Omental fat pad (tissue), 3 donors: ENCODE measurements at regions not wholly inside any gene's neighbourhood (a gene's known extent, or its start where the extent isn't known, plus 50 kb on each side); places are given as distances from the start of the nearest gene placed in this dataset.

ENCODE experiments used
- ATAC-seq: fragments of 150-250 bp; one replicate; pipeline ENCODE4 v1.9.1; 2016; ENCODE audit warnings: mild to moderate bottlenecking, moderate library complexity; ENCODE audit not compliant: low FRiP score
- DNase-seq: peaks from one replicate; pipeline ENCODE4 v3.0.0-alpha.2; 2019; ENCODE audit warnings: low spot score
- TF ChIP-seq, protein P1 (sequence below), 3 donors: fragments of 450-650 bp; IDR thresholded peaks; one replicate each; pipeline ENCODE4 v1.5.1; 2016 to 2017; ENCODE audit warnings: antibody characterized with exemption in 3 of 3, mild to moderate bottlenecking in 3 of 3, moderate library complexity in 2 of 3

DNA sequence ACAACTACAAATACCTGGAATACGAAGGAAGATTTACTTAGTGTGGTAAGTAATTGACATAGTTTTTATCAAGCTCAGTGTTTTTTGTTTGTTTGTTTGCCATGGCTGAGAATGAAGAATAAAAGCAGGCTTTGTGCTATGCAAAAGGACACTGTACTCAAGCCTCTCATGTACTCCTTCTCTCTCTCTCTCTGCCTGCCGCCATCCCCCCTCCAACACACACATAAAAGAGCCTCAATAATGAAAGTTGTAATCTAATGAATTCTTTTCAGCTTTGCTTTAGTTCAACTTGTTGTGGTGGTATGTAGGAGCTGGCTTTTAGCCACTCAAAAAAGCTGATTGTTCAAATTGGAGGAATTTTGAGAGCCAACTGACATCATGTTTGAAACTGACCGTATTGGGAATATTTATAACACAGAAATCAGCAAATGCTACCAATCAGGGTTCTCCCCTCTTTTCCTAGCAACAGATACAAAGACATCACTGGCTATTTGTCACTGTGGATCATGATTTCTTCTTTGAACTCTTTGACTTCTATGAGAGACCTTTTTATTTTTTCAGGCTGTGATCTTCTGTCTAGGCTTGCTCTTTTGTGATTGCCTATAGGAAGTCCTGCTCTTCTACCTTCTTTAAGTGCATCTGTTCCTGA is 1148.8 kb downstream of the RAPGEF2 start:
- DNase-seq (no peak), ATAC-seq (no peak)
- TF ChIP-seq, protein P1, sequence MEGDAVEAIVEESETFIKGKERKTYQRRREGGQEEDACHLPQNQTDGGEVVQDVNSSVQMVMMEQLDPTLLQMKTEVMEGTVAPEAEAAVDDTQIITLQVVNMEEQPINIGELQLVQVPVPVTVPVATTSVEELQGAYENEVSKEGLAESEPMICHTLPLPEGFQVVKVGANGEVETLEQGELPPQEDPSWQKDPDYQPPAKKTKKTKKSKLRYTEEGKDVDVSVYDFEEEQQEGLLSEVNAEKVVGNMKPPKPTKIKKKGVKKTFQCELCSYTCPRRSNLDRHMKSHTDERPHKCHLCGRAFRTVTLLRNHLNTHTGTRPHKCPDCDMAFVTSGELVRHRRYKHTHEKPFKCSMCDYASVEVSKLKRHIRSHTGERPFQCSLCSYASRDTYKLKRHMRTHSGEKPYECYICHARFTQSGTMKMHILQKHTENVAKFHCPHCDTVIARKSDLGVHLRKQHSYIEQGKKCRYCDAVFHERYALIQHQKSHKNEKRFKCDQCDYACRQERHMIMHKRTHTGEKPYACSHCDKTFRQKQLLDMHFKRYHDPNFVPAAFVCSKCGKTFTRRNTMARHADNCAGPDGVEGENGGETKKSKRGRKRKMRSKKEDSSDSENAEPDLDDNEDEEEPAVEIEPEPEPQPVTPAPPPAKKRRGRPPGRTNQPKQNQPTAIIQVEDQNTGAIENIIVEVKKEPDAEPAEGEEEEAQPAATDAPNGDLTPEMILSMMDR (IDR thresholded peaks at IDR 0.05) = no peak

DNA sequence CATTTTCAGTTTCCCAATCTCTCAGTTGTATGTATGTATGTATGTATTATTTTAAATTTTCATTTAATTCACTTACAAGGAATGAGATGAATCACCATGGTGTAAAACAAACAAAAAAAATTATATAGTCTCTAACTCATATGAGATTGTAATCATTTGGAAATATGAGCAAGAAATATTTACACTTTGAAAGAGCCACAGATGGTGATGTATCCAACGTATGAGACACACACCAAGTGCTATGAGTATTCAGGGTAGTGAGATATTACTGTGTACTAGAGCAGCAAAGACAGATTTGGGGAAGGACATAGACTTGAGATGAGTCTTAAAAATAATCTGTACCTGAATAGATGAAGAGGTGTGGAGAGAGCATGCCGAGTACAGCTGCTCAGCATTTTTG is 1154.4 kb downstream of the RAPGEF2 start:
- TF ChIP-seq, protein P1 (IDR thresholded peaks at IDR 0.05) = no peak
- no peak for ATAC-seq
- no peak for DNase-seq

DNA sequence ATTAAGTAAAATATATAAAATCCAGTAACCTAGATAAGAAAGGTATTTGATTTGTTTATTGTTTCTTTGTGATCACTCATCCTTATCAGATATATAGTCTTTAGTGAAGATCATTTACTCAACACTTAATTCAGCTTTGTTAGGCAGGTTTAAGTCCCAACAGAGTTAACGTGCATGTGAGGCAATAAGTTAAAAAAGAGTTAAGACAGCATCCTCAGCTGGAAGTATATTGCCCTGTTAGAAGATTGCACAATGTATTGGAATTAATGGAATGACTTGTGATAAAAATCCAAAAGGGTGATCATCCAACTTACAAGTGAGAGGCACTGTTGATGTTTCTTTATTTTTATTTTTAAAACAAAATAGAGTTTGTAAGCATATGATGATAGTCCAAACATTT is 1162.1 kb downstream of the RAPGEF2 start:
- DNase-seq (no peak), ATAC-seq (no peak)
- TF ChIP-seq, protein P1 (IDR thresholded peaks at IDR 0.05) = no peak

DNA sequence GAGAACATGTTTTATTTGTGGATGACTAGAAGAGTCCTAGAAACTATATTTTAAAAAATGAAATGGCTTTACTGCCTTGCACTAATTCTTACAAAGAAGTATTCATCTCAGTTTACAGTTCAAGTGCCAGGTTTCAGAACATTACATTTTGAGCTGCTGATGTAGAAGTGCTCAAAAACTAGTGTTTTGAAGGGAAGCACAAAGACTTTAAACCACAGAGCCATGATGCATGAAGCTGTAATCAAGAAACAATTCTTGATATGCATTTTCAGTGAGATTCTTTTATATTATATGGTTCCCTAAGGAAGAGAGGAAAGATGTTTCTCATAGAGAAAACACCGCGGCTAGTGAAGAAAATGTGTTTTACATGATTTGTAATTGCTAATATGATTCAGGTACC is 1163.0 kb downstream of the RAPGEF2 start:
- TF ChIP-seq, protein P1 (IDR thresholded peaks at IDR 0.05) = no peak
- ATAC-seq = no peak

DNA sequence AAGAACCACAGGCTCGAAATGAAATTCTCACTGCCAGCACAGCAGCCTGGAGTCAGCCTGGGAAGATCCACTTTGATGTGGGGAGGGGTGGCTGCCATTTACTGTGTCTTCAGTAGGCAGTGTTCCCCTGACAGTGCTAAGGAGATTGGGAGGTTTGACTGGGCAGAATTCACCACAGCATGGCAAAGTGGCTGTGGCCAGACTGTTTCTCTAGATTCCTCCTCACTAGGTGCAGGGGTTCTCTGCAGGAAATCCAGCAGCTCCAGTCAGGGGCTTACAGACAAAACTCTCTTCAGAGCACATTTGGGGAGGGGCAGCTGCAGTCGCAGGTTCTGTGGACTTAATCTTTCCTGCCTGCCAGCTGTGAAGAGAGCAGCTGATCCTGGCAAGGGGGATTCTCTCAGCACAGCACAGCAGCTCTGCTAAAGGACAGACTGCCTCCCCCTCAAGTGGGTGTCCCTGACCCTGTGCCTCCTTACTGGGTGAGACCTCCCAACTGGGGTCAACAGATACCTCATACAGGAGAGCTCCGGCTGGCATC is 1174.0 kb downstream of the RAPGEF2 start:
- DNase-seq = no peak
- TF ChIP-seq, protein P1 (IDR thresholded peaks at IDR 0.05) = no peak
- no peak for ATAC-seq

More for the DNA sequence above, 1163.0 kb downstream of the RAPGEF2 start:
- no peak for DNase-seq

DNA sequence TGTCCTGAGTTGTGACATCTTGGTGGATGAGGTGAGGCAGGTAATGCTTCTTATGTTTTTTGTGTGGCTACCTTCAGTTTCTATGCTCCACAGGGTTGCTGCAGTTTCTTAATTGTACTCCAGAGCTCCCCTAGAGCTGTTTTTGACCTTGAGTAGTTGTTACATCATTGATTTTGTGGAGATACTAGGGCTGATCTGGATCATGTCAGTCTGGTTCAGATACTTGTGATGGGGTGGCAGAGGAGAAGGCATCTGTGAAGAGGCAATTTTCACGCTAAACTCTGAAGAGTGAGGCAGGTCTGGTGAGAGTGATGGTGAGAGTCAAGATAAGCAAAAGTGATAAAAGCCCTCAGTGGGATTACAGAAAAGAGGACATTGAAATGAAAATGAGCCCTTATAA is 1180.2 kb downstream of the RAPGEF2 start:
- TF ChIP-seq, protein P1 (IDR thresholded peaks at IDR 0.05) = no peak
- ATAC-seq (no peak), DNase-seq (no peak)

DNA sequence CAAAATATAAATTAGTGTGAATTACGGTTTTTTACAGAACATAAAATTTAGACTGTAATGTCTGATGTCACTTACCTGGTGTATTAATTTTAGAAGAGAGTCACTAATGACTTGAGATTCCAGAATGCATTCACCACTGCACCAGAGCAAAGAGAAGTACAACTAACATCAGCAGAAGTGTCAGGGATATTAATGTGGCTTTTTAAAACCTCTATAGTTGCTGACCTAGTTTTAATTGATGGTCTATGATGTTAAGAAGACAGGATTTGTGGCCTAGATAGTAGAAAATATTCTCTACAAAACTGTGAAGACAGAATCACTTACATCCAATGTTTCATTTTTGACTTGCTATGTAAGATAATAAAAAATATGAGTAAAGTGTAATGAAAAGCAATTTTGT is 1181.6 kb downstream of the RAPGEF2 start:
- no peak for ATAC-seq

More for the DNA sequence above, 1181.6 kb downstream of the RAPGEF2 start:
- DNase-seq = no peak
- TF ChIP-seq, protein P1 (IDR thresholded peaks at IDR 0.05) = no peak
